NK-92 treated with Interleukin-12 subunit alpha and Interleukin-12 subunit beta, amount 100 ng/mL, for 24 hours (cell line): ENCODE measurements at regions not wholly inside any gene's neighbourhood (a gene's known extent, or its start where the extent isn't known, plus 50 kb on each side); places are given as distances from the start of the nearest gene placed in this dataset.
"Not testable (repeated sequence)": the region's sequence is repeated elsewhere in the genome, so short reads cannot be mapped to it uniquely, and the experiment has no call there.

ENCODE experiments used
- DNase-seq: peaks from one replicate; lab custom pipeline; 2025; lab: John Stamatoyannopoulos, UW

GRCh38 chr12:107500307-107500706 lies 185.3 kb upstream of the PWP1 start:
- no peak for DNase-seq

DNA sequence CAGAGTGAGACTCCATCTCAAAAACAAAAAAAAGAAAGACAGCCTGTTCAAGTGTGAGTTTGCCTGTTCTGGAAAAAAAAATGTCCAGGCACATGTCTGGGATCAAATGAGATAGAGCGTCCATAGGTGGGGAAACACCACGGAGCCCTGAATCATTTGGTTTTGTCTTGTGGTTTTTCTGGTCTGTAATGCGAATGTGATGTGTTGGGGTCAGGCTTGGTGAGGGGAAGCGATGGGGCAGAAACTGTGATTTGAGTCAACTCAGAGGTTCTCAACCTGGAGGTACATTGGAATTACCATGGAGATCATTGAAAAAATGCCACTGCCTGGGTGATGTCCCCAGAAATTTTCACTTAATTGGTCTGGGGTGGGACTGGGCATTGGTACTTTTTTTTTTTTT lies 183.9 kb upstream of the PWP1 start:
- DNase-seq: no peak

GRCh38 chr12:107503129-107503855 lies 182.3 kb upstream of the PWP1 start:
- DNase-seq: no peak

GRCh38 chr12:107503887-107504885 lies 181.4 kb upstream of the PWP1 start:
- no peak for DNase-seq

GRCh38 chr12:107509421-107509820 lies 176.2 kb upstream of the PWP1 start:
- no peak for DNase-seq

DNA sequence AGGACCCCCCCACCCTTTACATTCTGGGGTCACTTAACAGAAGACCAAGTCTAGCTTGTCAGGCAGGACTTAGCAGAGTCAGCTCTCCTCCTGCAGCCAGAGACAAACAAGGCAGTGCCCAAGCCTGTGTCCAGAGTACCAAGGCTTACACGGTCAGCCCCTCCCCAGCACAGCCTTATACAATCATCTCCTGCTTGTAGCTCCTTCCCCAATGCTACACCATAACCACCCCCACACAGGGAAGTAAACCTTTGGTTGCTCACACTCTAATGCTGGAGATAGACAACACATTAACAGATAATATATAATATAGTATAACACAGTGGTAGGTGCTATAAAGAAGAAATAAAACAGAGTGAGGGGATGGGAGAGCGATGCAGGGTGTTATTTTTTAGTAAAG lies 175.4 kb upstream of the PWP1 start:
- no peak for DNase-seq

DNA sequence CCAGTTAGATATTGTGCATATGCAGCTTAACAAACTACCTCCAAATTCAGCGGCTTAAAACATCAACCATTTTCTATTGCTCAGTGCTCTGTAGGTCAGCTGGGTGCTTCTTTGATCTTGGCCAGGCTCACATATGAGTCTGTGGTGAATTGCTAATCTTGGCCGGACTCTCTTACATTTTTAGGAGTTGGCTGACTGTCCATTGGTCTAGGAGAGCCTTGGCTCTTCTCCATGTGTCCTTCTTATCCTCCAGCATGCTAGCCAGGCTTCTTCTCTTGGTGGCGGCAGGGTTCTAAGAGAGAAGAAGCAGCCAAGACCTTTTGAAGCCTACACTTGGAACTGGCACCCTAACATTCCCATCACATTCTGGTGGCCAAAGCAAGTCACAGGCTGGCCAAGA lies 174.3 kb upstream of the PWP1 start:
- DNase-seq: no peak

DNA sequence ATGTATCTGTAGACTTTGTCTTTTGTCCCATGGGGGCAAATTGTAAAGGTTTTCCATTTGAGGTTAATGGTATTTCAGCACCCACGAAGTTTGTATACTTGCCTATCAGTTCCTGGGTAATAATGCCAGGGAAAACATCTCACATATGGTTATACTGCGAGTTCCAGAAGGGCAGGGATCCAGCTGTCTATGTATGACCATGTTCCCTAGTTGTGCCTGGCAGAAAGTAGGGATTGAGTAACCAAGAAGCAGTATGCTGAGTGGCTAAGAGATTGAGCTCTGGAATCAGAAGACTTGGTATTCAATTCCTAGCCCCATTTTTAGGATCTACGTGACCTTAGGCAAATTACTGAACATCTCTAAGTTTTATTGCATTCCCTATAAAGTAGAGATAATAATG lies 173.2 kb upstream of the PWP1 start:
- DNase-seq: no peak

GRCh38 chr12:107513184-107513583 lies 172.4 kb upstream of the PWP1 start:
- DNase-seq: no peak

DNA sequence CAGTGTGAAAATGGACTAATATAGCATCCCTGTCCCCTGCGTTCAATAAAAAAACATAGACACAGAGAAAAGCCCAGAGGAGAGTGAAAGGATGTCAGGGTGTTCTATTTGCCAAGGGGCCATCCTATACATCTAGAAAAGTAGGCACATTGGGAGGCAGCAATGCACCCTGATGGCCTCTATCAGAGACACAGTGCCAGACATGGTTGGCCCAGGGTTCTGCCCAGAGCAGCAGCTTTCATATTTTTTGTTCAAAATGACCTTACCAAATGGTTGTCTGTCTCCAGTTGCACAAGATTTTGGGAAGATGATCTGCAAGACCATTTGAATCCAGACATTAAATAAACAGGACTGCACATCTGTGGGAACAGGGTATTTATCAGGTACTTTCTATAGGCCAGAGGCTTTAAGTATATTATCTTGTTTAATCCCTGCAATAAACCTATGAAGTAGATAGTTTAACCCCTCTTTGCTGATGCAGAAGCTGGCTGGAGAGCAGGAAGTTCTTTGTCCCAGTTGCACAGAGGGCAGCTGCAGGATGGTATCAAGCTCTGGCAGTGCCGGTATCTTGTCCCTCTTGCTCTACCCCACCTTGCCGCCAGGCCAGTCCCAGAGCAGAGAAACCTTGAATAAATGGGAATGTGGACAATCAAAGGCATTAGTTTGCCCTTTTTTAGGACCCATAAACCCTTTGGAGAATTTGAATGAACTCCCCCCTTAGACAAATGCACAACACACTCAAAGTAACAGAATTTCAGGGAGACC lies 171.8 kb upstream of the PWP1 start:
- DNase-seq: no peak

GRCh38 chr12:107514887-107515445 lies 170.6 kb upstream of the PWP1 start:
- no peak for DNase-seq

GRCh38 chr12:107515446-107515958 lies 170.1 kb upstream of the PWP1 start:
- peak; percentile 50 for DNase-seq

- DNase-seq: not testable (repeated sequence)
Measured at GRCh38 chr12:107517816-107518215, 167.8 kb upstream of the PWP1 start.

GRCh38 chr12:107518868-107519267 lies 166.7 kb upstream of the PWP1 start:
- no peak for DNase-seq

DNA sequence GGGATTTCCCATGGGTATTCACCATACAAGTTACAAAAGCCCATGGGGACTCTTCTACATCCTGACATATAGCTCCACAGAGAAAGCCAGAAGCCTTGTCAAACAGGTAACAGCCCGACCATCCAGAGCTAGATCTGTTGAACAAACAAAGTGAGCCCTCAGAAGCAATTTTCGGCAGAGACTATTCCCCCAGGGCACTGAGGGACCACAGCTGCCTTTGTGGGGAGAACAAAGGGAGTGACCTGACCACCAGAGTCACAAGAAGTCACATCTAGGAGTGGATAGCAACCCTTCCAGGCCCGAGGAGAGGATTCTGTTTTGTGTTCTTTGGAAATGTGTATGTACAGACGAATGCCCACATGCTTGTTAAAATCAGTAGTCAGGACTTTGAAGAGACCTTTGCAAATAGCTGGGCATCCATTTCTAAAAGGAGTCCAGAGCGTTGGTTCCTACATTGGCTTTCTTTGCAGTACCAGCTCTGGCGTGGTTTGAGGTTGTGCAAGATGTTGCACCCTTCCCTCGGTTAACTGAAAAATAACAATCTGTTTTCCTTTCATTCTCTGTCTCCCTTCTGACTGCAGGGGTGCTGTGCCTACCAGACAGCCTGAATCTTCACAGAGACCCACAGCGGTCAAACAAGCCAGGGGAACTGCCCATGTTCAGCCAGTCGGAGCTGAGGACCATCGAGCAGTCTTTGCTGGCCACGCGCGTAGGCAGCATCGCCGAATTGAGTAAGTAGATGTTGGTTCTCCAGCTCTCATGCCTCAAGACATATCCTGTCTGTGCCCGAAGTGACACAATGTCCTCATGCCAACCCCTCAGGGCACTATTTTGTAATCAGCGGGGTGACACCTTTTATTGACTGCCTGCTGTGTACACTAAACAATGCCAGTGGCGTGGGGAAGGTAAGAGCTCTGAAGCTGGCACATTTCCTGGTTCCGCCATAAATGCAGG lies 165.4 kb upstream of the PWP1 start:
- no peak for DNase-seq

DNA sequence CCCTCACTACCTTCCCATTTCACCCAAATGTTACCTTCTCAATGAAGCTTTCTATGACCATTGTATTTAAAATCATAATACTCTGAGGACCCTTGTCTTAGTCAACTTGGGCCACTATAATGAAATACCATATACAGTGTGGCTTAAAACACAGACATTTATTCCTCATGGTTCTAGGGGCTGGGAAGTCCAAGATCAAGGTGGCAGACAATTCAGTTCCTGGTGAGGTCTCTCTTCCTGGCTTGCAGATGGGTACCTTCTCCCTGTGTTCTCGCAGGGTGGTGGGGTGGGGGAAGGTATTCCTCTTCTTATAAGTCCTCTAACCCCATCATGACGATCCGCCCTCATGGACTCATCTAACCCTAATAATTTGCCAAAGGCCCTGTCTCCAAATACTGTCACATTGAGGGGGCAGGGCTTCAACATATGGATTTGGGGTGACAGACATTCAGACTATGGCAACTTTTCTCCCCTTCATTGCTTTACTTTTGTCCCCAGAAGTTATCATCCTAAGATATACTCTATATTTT lies 163.7 kb upstream of the PWP1 start:
- no peak for DNase-seq

DNA sequence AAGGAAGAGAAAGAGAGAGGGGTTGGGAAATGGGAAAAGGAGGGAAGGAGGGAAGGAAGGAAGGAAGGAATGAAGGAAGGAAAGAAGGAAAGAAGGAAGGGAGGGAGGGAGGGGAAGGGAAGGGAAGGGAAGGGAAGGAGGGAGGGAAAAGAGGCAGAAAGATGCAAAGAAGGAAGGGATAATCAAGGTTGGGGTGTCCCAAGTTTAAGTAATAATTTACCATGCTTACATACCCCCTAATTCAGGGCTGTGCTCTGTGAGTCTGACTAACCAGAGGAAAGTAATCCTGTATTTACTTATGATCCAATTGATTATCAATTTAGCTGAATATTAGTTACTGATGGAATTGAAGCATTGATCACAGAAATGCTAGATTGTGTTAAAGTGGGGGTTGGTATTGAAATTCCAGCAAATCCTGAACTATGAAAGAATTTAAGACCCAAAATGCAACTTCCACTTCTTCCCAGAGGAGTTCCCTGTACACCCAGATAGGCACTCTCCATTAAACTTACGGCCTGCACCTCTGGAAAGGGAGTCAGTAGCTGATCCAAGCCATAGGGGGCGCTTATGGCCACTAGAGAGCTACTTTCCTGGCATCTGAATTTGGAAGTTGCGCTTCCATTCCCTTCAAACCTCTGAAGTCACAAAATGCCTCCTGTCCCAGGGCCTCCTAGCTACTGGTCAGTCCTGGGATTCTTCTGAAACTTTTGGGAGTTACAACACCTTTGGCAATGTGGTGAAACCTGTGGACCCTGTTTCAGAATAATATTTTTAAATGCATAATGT lies 162.7 kb upstream of the PWP1 start:
- DNase-seq: no peak

DNA sequence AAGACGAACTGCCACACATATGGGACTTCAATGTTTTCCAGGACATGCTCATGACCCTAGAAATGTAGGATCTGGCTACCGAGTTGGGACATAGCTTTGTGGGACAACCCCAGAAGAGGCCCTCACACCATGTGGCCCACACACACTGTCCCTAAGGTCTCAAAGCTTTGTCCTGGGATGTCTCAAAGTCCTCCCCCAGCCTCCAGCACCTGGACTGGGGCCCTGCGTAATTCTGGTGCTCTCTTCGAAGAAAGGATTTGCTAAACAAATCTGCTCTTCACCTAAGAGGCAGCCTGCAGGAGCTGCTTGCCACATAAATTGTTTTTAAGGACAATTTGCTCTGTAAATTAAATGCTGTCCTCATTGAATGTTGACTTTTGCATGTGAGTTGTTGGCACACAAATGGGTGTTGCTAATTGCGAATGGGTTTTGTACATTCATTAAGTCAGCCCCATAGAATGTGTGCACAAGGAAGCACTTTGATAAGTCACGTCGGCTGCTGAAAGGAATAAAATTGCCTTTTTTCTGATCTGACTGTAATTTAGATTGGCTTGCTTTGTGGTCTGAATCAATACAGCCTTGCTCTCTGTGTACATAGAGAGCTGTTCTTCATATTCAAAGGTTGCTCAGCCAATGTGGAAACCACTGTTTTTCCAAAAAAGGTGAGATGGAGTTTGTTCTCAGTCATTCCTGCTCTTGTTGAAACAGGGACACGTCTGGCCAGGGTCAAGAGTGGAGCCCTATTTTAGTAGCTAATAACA lies 161.6 kb upstream of the PWP1 start:
- DNase-seq: no peak
